Adrenal gland (tissue), 5 donors: ENCODE measurements at regions not wholly inside any gene's neighbourhood (a gene's known extent, or its start where the extent isn't known, plus 50 kb on each side); places are given as distances from the start of the nearest gene placed in this dataset.

Experiments
- CTCF ChIP-seq, 6 experiments: fragments of 450-650 bp in 4 of 6; fragments of 200-600 bp in 2 of 6; sonication (generic) in 1 of 6; IDR thresholded peaks; 1 replicate in 5 of 6; 2 replicates in 1 of 6; pipeline versions ENCODE4 v1.5.1 to v1.8.0; 2016 to 2021; ENCODE audit warnings: antibody characterized with exemption in 6 of 6, mild to moderate bottlenecking in 2 of 6, moderate library complexity in 1 of 6
- POLR2A ChIP-seq, 2 donors: fragments of 450-650 bp; IDR thresholded peaks; one replicate each; pipeline ENCODE4 v1.6.1; 2017; ENCODE audit warnings: antibody characterized with exemption in 2 of 2, mild to moderate bottlenecking in 2 of 2, moderate library complexity in 1 of 2
- donor health status: DM: no; HTN: no; CAD: no.

- TF ChIP-seq POLR2A (IDR thresholded peaks at IDR 0.05) (no peak), CTCF (IDR thresholded peaks at IDR 0.05) (no peak)
Observed at GRCh38 chr5:87054821-87055220, 212.9 kb upstream of the RASA1 start.
